DMS53 treated with DMSO at 0.1 percent for 48 hours (cell line): ENCODE measurements at regions not wholly inside any gene's neighbourhood (a gene's known extent, or its start where the extent isn't known, plus 50 kb on each side); places are given as distances from the start of the nearest gene placed in this dataset.
"Not testable (repeated sequence)": the region's sequence is repeated elsewhere in the genome, so short reads cannot be mapped to it uniquely, and the experiment has no call there.

Experiments
- DNase-seq: peaks from one replicate; lab custom pipeline; 2025; ENCODE audit not compliant: unreplicated experiment; lab: John Stamatoyannopoulos, UW

DNA sequence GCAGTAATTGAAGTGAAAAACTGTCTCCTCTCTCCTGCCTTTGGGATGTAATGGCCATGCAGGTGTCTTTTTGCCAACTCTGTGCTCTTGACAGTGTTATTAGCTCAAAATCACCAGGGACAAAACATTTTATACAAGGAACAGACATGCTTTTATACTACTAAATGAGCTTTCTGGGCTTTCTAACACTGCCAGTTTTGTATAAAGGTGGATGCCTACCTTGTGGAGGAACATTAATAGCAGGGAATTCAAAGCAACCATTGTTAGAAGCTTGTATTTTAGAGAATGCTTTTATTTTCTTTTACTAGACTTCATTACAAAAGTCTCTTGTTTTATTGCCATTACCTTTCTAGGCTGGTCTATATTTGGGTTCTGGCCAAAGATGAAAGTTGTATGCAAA is 54.7 kb upstream of the ARSJ start:
- no peak for DNase-seq

DNA sequence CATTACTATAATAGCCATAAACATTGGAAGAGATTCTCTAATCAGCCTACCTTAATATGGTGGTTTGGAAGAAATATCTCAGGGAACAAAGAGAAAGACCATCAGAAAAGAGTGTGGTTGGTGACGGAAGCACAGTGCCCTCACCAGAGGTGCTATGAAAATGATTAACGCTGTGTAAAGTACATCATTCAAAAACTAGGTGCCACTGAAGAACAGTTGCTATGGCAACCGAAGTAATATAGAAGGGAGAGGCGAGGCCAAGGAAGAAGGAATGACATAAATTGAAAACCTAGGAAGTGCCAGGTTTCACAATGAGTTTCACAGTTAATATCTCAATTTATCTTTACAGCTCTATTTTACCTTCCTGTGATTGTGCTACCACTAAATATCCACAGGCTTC is 57.0 kb upstream of the ARSJ start:
- DNase-seq = peak; percentile 46

DNA sequence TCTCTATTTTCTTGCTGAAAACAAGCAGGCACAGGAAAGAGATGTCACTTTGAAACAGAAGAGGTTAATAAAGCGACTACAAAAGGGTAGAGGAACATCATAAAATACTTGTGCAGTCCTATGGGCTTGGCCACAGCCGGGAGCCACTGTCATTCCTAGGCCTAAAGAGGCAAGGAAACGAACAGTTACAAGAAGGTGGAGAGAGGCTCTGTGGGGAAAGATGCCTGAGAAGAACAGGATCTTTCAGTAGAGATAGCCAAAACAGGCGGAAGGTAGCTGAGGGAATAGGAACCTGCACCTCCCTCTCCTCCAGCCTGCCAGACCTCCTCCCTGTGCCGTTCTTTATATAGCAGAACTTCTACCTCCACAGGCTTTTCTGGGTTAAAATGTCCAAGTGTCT is 57.4 kb upstream of the ARSJ start:
- no peak for DNase-seq

DNA sequence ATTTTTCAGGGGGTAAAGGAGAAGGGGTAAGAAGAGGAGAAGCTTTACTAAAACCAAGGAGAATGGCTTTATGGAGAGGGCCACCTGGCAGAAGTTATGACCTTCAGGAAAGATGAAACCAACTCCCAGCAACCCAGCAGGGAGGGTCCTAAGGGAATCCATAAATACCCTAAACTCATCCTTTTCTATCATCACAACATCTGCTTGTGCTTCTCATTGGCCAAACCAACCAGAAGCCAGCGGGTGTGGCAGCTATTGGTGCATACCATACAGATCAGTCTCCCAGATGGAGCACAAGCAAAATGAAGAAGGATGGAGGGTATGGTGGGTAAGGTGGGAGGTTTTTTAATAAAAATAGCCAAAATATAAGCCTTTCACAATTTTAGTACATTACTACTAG is 58.5 kb upstream of the ARSJ start:
- DNase-seq = no peak

DNA sequence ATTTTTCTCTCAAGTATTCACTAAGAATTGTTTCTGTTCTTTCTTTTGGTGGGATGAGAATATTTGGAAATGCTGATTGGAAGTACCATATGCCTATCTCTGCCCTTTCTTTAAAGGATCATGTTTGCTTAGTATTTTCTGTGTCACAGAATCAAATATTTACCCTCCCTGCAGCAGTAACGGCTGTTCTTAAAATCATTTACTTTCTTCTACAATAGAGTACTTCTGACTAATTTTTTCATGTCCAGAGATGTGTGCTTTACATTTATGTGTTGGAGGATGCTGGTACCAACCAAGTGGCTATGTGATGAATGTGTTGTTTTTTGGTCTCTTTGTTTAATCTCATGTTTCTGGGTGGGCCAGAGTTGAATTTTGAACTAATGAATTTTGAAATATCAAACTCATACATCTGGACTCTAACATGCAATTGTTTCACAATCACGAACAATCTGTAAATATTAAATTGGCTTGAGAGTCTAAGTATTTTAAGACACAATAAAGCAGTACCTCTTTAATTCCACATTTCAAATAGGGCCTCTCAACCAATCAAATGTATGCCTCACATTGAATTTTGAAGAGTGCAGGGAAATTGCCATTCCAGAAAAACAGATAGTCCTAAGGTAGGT is 59.4 kb upstream of the ARSJ start:
- peak; percentile 60 for DNase-seq

DNA sequence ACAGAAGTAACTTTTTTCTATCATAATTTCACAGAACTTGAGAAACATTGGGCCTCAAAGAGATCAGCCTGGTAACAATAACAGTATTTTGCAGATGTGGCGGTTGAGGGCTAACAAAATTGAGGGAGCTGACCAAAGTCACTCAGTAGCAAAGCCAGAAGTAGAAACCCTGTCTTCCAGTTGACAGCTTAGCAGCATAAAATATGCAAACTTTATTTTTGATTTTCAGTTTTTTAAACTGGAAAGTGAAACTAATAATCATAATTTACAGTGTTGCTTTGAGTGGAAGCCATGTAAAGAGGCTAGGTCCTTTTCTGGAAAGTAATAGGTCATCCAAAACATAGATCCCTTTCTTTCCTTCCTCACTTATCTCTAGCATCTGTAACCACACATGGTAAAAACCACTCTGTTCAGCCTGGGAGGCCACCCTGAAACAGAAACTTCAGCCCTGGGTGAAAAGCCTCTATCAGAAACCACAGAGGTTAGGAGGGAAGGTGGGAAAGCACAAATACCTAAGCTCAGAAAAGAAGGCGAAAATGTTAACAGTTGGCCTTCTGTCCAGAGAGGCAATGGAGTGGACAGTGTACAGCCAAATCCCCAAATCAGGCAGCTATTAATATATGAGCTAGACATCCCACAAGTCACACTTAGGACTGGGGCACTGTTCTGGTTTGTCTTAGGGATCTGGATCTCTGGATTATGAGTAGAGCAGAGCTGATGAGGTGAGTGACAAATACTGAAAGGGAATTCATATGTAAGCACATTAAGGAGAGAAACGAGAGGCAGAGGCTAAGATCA is 61.1 kb upstream of the ARSJ start:
- DNase-seq = no peak

DNA sequence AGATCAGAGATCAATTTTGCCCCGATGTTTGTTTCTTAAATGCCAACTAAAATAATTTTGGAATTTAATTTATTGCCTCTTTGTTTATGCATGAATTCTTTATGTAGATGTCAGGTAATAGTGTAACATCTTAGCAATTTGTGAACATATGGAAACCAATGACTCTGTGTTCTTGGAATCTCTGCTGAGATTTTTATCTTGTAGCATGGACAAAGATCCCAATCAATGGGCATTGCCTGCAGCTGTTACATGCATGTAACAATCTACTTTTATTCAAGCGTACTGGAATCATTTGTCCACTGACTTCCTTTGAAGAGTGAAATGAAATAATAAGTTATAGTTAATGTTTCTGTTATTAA is 61.6 kb upstream of the ARSJ start:
- DNase-seq = no peak

DNA sequence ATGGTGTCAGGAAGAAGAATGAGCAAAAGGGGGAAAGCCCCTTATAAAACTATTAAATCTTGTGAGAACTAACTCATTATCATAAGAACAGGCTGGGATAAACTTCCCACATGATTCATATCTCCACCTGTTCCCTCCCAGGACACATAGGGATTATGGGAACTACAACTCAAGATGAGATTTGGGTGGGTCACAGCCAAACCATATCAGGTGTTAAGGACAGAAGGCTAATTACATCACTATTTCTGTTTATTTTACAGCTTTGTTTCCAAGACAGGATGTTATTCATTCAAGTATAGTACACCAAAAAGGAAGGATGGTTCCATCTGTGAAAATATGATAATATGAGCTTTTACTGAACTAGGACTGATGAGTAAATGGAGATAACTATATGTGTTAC is 63.7 kb upstream of the ARSJ start:
- DNase-seq = no peak

DNA sequence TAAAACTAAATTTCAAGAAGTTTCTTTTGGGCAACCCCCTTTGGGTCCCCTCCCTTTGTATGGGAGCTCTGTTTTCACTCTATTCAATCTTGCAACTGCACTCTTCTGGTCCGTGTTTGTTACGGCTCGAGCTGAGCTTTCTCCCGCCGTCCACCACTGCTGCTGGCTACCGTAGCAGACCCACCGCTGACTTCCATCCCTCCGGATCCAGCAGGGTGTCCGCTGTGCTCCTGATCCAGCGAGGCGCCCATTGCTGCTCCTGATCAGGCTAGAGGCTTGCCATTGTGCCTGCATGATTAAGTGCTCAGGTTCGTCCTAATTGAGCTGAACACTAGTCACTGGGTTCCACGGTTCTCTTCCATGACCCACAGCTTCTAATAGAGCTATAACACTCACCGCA is 64.9 kb upstream of the ARSJ start:
- DNase-seq = not testable (repeated sequence)

DNA sequence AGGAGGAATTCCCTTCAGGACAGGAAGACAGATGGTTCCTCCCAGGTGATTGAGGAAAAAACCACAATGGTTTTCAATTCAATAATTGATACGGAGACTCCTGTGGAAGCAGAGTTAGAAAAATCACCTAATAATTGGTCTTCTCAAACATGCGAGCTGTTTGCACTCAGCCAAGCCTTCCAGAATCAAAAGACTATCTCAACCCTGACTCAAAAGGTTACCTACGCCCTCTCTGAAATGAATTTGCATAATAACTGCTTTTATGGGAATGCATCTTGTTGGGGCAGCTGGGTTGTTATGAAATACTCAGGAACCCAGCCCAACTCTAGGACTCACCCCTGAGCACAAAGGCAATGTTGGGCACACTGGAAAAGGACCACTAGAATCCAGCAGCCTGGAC is 66.9 kb upstream of the ARSJ start:
- no peak for DNase-seq

DNA sequence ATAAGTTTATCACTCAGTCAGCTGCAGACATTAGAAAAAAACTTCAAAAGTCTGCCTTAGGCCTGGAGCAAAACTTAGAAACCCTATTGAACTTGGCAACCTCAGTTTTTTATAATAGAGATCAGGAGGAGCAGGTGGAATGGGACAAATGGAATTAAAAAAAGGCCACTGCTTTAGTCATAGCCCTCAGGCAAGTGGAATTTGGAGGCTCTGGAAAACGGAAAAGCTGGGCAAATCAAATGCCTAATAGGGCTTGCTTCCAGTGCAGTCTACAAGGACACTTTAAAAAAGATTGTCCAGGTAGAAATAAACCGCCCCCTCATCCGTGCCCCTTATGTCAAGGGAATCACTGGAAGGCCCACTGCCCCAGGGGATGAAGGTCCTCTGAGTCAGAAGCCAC is 68.7 kb upstream of the ARSJ start:
- not testable (repeated sequence) for DNase-seq

DNA sequence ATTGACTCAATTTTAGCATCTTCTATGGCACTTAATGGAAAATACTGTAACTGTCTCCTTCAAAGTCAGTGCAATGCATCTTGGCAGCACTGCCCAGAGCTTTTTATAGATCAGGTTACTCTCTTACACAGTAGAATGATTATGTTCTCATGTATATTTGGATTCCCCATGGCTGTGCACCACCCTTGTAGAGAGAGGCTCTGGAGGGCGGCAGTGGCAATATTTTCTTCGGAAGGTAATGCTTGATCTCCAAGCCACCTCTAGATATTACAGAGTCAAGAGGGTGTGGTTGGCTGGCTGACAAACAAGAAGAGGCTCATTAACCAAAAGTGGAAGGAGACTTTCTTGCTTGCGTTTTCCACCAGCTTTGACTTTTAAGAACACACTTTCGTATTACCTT is 72.8 kb upstream of the ARSJ start:
- DNase-seq = no peak

DNA sequence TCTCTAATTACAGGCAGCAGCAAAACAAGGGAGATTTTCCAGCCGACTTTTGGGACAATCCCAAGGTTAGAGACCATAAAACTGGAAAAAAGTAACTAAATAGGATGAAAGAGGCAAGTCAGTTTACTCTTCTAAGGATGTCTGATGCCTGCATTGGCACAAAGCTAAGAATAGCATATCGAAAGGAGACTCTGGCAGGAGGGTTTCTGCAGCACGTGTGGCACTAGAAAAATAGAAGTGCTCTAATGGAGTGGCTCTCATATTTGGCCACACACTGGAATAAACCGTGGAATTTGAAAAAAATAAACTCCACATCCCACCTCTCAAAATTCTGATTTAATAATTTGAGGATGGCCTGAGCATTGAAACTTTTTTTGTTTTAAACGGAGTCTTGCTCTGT is 77.2 kb upstream of the ARSJ start:
- no peak for DNase-seq

DNA sequence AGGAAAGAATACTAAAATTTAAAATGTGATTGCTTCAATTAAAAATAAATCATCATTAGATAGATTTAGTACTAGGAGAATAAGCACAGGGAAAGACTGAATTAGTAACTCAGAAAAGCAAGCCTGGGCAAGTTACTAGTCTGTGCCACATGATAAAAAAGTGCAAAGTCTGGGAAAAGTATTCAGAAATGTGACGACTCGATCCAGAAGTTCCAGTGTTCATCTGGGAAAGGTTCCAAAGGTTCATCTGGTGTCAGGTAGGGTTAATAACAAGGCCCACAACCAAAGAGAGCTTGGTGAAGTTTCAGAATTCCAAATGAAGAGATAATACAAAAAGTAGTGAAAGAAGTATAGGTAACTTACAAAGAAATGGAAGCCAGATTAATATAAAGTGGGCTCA is 78.3 kb upstream of the ARSJ start:
- no peak for DNase-seq

DNA sequence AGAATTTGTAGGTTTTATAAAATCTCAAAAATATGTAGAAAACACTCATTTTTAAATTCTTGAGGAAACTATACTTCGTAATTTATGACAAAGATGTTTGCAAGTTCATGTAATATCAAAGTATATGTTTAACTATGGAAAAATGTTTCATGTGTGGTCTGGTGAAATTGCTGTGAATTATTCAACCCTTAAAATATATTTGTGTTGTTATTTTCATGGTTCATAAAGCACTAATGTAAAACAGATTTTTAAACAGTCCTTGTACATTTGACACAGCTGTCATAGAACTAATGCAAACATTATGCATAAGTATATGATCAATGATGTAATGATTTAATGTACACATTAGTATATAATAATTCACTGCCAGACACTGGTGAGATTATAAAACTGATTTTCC is 83.1 kb upstream of the ARSJ start:
- DNase-seq = no peak

DNA sequence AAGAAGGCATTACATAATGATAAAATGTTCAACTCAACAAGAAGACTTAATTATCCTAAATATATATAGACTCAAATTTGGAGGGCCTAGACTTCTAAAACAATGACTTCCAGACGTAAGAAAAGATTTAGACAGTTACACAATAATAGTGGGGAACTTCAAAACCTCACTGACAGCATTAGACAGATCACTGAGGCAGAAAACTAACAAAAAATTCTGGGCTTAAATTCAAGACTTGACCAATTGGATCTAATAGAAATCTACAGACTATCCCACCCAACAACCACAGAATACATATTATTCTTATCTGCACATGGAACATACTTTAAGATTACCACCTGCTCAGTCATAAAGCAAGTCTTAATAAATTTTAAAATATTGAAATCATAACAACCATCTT is 93.3 kb upstream of the ARSJ start:
- no peak for DNase-seq

DNA sequence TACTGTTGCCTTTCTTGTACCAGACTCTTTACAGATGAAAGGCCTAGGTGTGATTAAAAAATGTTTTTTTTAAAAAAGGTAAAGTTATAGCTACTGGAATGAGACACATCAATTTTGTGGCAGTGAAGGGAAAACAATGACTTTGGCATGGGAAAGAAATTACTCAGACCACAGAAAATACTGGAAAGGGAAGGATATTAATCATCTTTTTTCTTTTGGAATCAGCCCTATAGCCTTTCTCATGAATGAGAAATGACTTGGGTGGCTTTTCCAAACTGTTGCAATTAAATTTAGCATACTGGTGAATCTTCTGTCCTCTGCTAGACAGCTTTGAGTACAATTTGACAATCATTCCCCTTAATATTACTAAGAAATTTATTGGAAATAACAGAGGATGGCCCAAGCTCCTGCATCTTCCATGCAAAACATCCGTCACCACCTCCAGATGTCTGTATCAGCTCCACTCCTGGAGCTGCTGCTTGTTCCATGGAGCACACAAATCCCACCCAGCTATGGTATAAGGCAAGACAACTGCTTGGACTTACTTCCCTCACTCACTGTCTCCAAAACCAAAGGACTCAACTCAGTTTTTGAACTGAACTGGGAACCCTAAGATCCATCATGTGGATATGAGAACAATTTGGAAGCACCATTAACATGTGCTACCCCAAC is 97.6 kb upstream of the ARSJ start:
- no peak for DNase-seq

DNA sequence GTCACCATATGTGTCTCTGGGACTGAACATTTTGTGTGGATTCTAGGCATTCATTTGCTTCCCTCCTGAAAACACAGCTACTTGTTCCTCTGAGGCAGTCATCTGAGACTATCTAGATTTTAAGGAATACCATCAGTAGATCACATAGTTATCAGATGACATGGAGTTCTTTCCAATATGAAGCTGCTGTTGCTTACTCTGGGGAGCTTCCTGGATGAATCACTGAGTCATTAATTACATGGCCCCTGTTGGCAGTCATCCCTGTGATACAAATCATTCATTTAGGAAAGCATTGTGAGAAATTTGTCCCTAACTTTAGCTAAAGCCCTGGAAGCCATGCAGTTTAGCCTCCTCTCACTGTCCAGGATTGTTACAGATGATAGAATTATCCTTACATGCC is 98.2 kb upstream of the ARSJ start:
- DNase-seq = no peak

DNA sequence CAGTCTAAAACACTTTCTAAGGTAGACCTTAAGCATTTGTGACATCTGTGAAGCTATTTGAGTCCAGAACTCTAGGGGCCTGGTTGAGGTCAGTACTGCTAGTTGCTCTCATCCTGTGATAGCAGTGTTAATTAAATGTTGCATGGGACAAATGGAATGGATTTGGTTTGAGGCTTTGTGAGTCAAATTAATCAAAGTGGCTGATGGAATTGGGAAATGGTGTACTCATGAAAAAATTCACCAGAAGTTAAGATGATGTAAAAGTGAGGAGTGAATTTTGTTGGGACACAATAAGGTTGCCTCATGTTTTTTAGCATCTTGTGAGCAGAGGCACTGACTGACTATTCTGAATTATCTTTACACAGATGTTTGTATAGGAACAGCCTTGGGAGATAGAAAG is 99.2 kb upstream of the ARSJ start:
- no peak for DNase-seq

DNA sequence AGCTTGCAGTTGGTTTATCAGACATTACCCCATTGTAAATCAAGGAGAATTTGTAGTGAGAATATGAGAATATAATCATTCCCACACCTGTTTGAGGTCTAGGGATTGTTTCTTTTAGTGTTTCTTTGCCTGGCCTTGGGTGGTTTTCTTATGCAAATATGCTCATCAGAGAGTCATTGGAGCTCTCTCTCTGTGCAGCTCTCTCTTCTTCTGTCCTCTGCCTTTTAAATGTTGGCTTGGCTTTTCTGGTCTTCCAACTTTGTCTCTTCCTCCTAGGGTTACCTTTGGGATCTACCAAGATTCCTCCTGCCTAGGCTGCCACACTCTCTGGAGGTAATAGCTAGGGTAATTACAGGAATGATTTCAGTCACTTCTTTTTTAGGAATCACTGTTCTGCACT is 102.3 kb upstream of the ARSJ start:
- DNase-seq = no peak

DNA sequence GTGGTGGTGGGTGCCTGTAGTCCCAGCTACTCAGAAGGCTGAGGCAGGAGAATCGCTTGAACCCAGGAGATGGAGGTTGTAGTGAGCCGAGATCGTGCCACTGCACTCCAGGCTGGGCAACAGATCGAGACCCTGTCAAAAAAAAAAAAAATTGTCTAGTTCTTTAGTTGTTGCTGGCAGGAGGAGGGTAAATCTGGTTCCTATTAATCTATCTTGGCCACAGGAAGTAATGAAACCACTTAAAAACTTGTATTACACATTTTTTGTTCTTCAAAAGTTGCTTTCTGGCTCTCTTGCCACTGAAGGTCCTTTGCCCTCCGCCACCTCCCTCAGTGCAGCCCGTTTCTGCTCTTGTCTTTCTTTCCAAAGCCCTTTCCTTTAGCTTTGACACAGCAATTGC is 102.9 kb upstream of the ARSJ start:
- no peak for DNase-seq

DNA sequence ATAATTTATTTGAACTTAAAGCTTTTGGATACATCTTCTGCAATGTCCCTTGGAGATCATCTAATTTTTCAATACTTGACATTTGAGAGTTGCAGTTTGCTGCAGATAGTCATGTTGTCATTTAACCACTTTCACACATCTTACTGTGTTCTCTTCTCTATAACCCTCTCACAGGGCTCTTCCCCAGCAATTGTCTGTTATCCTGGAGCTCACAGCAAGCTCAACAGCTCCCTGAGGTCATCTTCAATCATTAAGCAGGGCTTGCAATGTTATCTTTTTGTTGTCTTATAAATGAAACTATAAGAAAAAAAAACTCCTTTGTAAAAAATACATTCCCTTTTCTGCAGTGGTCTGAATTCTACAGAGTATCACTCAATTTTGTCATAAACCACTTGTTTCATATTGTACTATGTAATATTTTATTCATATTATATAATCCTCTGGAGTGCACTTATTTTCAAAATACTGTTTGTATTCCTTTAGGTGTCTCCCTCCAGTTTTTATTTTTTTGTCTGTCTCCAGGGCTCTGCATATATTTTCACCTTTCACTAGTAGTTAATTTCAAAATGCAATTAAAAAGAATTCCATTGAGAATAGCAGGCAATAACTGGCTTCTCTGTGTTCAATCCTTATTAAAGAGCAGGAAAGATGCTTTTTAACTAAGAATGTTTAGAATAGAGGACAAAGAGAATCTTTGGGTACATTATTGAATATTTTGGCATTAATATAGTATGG is 106.3 kb upstream of the ARSJ start:
- DNase-seq = no peak
